K562 (cell line): ENCODE measurements at regions not wholly inside any gene's neighbourhood (a gene's known extent, or its start where the extent isn't known, plus 50 kb on each side); places are given as distances from the start of the nearest gene placed in this dataset.

ENCODE experiments used
- ATAC-seq: fragments of 200-7000 bp; cut with Tn5 transposase; 3 replicates; pipeline ENCODE4 v1.9.1; 2020; ENCODE audit warnings: moderate library complexity
- BruUV-seq: library from RNA; stranded (reverse); fragments of 400-500 nt; replicated peaks from 2 replicates; lab custom pipeline; 2021; lab: Mats Ljungman, UMichigan
- CTCF ChIA-PET: fragments of 300-600 bp; formaldehyde crosslinking; extraction: SDS; loops from one replicate; lab custom pipeline; 2021; ENCODE audit warnings: low intra/inter-chr PET ratio; lab: Yijun Ruan, JAX
- POLR2A ChIA-PET: fragments of 300-600, 350-650 bp; sonication (Branson Sonifier 250); formaldehyde crosslinking; extraction: SDS; loops from one replicate; lab custom pipeline; 2021; ENCODE audit warnings: antibody characterized with exemption, inconsistent platforms; lab: Yijun Ruan, JAX
- DNase-seq, 4 experiments: peaks; one replicate each; pipeline versions ENCODE4 v3.0.0 to v3.0.0-alpha.2; 2011 to 2018; ENCODE audit warnings: low spot score in 3 of 4, mixed read lengths in 3 of 4; ENCODE audit errors: extremely low read depth in 1 of 4
- FAIRE-seq: peaks from 2 replicates; lab custom pipeline; 2011; peaks lifted over from hg19 to GRCh38; lab: Jason Lieb, UNC
- H2AFZ ChIP-seq: 2 replicates; pipeline ENCODE4 v1.6.0; 2011; ENCODE audit warnings: low read depth, low read length, control low read depth, inconsistent platforms
- H3K27ac ChIP-seq: fragments of 200-600 bp; 3 replicates; pipeline ENCODE4 v1.8.0; 2011; ENCODE audit warnings: low read depth, mild to moderate bottlenecking, control low read depth, inconsistent platforms, low read length, moderate library complexity, mixed read lengths; ENCODE audit errors: extremely low read depth
- H3K27me3 ChIP-seq, 2 experiments: fragments of 300-600 bp in 1 of 2; 2 replicates in 1 of 2; 3 replicates in 1 of 2; pipeline versions ENCODE4 v1.6.0 to v1.8.0; 2011; ENCODE audit warnings: inconsistent platforms in 2 of 2, low read length in 2 of 2, mild to moderate bottlenecking in 1 of 2, mixed read lengths in 1 of 2, moderate library complexity in 1 of 2; ENCODE audit not compliant: control insufficient read depth in 2 of 2, insufficient read depth in 2 of 2
- H3K36me3 ChIP-seq: fragments of 300-600 bp; 3 replicates; pipeline ENCODE4 v1.8.0; 2011; ENCODE audit warnings: mild to moderate bottlenecking, low read length, inconsistent platforms; ENCODE audit not compliant: control insufficient read depth, insufficient read depth
- H3K4me1 ChIP-seq, 2 experiments: fragments of 200-600 bp in 1 of 2; replicated peaks in 1 of 2; 2 replicates in 1 of 2; 3 replicates in 1 of 2; pipeline versions ENCODE4 v1.5.1 to v1.8.0; 2011; ENCODE audit warnings: inconsistent platforms in 2 of 2, low read length in 2 of 2, mild to moderate bottlenecking in 1 of 2, mixed read lengths in 1 of 2, moderate library complexity in 1 of 2; ENCODE audit not compliant: control insufficient read depth in 2 of 2, insufficient read depth in 2 of 2
- H3K4me2 ChIP-seq: 2 replicates; pipeline ENCODE4 v1.6.1; 2011; ENCODE audit warnings: low read length, control low read depth, inconsistent platforms, mixed read lengths; ENCODE audit not compliant: insufficient read depth
- H3K4me3 ChIP-seq: fragments of 200-600 bp; sonication (generic), shearing (Covaris generic); 2 replicates; pipeline ENCODE4 v1.5.1; 2016; ENCODE audit warnings: control low read depth, inconsistent platforms
- H3K79me2 ChIP-seq: fragments of 200-600 bp; 3 replicates; pipeline ENCODE4 v1.8.0; 2011; ENCODE audit warnings: low read length, inconsistent platforms; ENCODE audit not compliant: control insufficient read depth, insufficient read depth
- H3K9ac ChIP-seq, 2 experiments: 2 replicates each; pipeline versions ENCODE4 v1.6.0 to v1.6.1; 2011; ENCODE audit warnings: low read depth in 2 of 2, low read length in 2 of 2, control low read depth in 1 of 2, inconsistent platforms in 1 of 2, mild to moderate bottlenecking in 1 of 2, mixed read lengths in 1 of 2; ENCODE audit not compliant: insufficient read depth in 1 of 2
- H3K9me1 ChIP-seq: one replicate; pipeline ENCODE4 v1.6.0; 2011; ENCODE audit warnings: inconsistent platforms, mild to moderate bottlenecking, low read length, moderate library complexity; ENCODE audit not compliant: control insufficient read depth, insufficient read depth
- H3K9me3 ChIP-seq: replicated peaks from 2 replicates; pipeline ENCODE4 v1.5.1; 2011; ENCODE audit warnings: low read depth, low read length, inconsistent platforms; ENCODE audit not compliant: control insufficient read depth, insufficient read depth
- H4K20me1 ChIP-seq: replicated peaks from 2 replicates; pipeline ENCODE4 v1.6.1; 2011; ENCODE audit warnings: low read length, inconsistent platforms, mixed read lengths; ENCODE audit not compliant: control insufficient read depth, insufficient read depth
- ARID1B ChIP-seq: fragments of 450-650 bp; IDR thresholded peaks from 2 replicates; pipeline ENCODE4 v1.6.1; 2016; ENCODE audit warnings: antibody characterized with exemption, mild to moderate bottlenecking, inconsistent platforms
- BRF1 ChIP-seq: IDR thresholded peaks from 3 replicates; pipeline ENCODE4 v1.6.1; 2011; ENCODE audit warnings: borderline replicate concordance, mild to moderate bottlenecking; ENCODE audit not compliant: insufficient read length; ENCODE audit errors: extremely low read depth
- CBFB ChIP-seq: sonication (generic); formaldehyde crosslinking; IDR thresholded peaks from 2 replicates; pipeline ENCODE4 v1.4.0; 2020; ENCODE audit warnings: mild to moderate bottlenecking, missing genetic modification reagents
- GTF2B ChIP-seq: IDR thresholded peaks from 2 replicates; pipeline ENCODE4 v1.6.1; 2011; ENCODE audit not compliant: insufficient read length; ENCODE audit errors: extremely low read depth
- HDAC8 ChIP-seq: fragments of 450-650 bp; IDR thresholded peaks from 2 replicates; pipeline ENCODE4 v1.6.1; 2016; ENCODE audit warnings: mild to moderate bottlenecking, missing genetic modification characterization, moderate library complexity, missing compliant biosample characterization
- MAX ChIP-seq: sonication (generic); formaldehyde crosslinking; IDR thresholded peaks from 2 replicates; pipeline ENCODE4 v1.9.0; 2022; ENCODE audit warnings: mild to moderate bottlenecking, missing genetic modification reagents
- RBFOX2 ChIP-seq: fragments of 200-400 bp; formaldehyde crosslinking; IDR thresholded peaks from 2 replicates; pipeline ENCODE4 v1.6.1; 2017; ENCODE audit warnings: low read depth, mild to moderate bottlenecking, low read length, moderate library complexity
- TCF3 ChIP-seq: sonication (generic); formaldehyde crosslinking; IDR thresholded peaks from 2 replicates; pipeline ENCODE4 v1.4.0; 2020; ENCODE audit warnings: mild to moderate bottlenecking, missing genetic modification reagents
- TCFL5 ChIP-seq: fragments of 250-450 bp; sonication (Bioruptor Pico); conservative IDR thresholded peaks from 2 replicates; pipeline ENCODE4 v1.6.1; 2021; ENCODE audit warnings: mild to moderate bottlenecking, moderate library complexity, matching md5 sums
- THAP7 ChIP-seq: fragments of 250-450 bp; sonication (Bioruptor Pico); IDR thresholded peaks from 2 replicates; pipeline ENCODE4 v1.5.0; 2021
- ZNF175 ChIP-seq: fragments of 200-800 bp; sonication (Bioruptor generic); IDR thresholded peaks from 2 replicates; pipeline ENCODE4 v1.6.1; 2016; ENCODE audit warnings: low read depth, mild to moderate bottlenecking, missing genetic modification characterization, missing compliant biosample characterization
- ZNF316 ChIP-seq: fragments of 450-650 bp; IDR thresholded peaks from 2 replicates; pipeline ENCODE4 v1.6.1; 2016
- ZNF511 ChIP-seq: sonication (generic); formaldehyde crosslinking; IDR thresholded peaks from 2 replicates; pipeline ENCODE4 v1.8.0; 2022; ENCODE audit warnings: mild to moderate bottlenecking, missing genetic modification reagents
- ZNF655 ChIP-seq: fragments of 250-450 bp; sonication (Bioruptor Pico); IDR thresholded peaks from 2 replicates; pipeline ENCODE4 v1.5.0; 2021
- WGBS: fragments of 100-300 bp; shearing (Covaris generic); methylation state at CpG from one replicate; pipeline ENCODE4 v1.1.6; 2016; ENCODE audit warnings: low coverage, mixed read lengths; ENCODE audit not compliant: insufficient coverage; ENCODE audit errors: missing lambda C conversion rate; 5-methylcytosine and 5-hydroxymethylcytosine counted together
- in situ Hi-C: fragments of 300-500 bp; cut with MboI; formaldehyde crosslinking; loops from 4 replicates; pipeline ENCODE4 v1.15.0; 2018; ENCODE audit warnings: inconsistent platforms, mixed read lengths
- intact Hi-C: fragments of 100-400 bp; cut with micrococcal nuclease; formaldehyde crosslinking; loops from 2 replicates; pipeline ENCODE4 v1.14.2; 2022

GRCh38 chr2:172215172-172215935 is 112.7 kb upstream of the DLX2 start:
- FAIRE-seq: no peak
- peak; percentile 25; the same call in 2 of the 3 replicates for ATAC-seq
- no peaks in the 10 kb centered on the region for H3K79me2 ChIP-seq
- no peaks in the 10 kb centered on the region for H4K20me1 ChIP-seq
- no peak for DNase-seq
- BruUV-seq: no TSS peak
- in situ Hi-C loops (no loop called here), intact Hi-C loops (no loop called here)
- H3K4me3 ChIP-seq: no peak overlapping the region
- no peak overlapping the region for H2AFZ ChIP-seq
- H3K36me3 ChIP-seq: no peaks in the 10 kb centered on the region
- CTCF ChIA-PET: no interaction called here
- no peaks in the 10 kb centered on the region for H3K4me1 ChIP-seq
- H3K4me2 ChIP-seq: no peak overlapping the region
- POLR2A ChIA-PET: no interaction called here
- no peaks in the 10 kb centered on the region for H3K9me3 ChIP-seq
- H3K9me1 ChIP-seq: no peaks in the 10 kb centered on the region
- H3K27ac ChIP-seq: no peak overlapping the region
- 0 out of 4 replicates have a peak overlapping the region, but pooled peaks of 1 of the 2 experiments have one; percentile 12 for H3K9ac ChIP-seq
- peaks cover 33 to 37% of the 10 kb centered on the region in 2 experiments; a peak in 4 of 5 replicates for H3K27me3 ChIP-seq
- 0% methylated on average over 15 of the region's 15 CpGs for WGBS
- TF ChIP-seq TCF3 (CRISPR knock-in tag) (no peak), ARID1B (no peak), ZNF175 (CRISPR knock-in tag) (no peak), GTF2B (no peak), RBFOX2 (no peak), CBFB (CRISPR knock-in tag) (no peak), HDAC8 (tag) (no peak), MAX (CRISPR knock-in tag) (no peak), ZNF511 (CRISPR knock-in tag) (no peak), BRF1 (no peak), ZNF316 (no peak), THAP7 (CRISPR knock-in tag) (no peak), ZNF655 (CRISPR knock-in tag) (no peak), TCFL5 (CRISPR knock-in tag) (no peak)
